Effector CD4-positive, alpha-beta T cell (primary cell): ENCODE measurements at regions not wholly inside any gene's neighbourhood (a gene's known extent, or its start where the extent isn't known, plus 50 kb on each side); places are given as distances from the start of the nearest gene placed in this dataset.

ENCODE experiments used
- DNase-seq: peaks from one replicate; pipeline ENCODE4 v3.0.0-alpha.2; 2020

DNA sequence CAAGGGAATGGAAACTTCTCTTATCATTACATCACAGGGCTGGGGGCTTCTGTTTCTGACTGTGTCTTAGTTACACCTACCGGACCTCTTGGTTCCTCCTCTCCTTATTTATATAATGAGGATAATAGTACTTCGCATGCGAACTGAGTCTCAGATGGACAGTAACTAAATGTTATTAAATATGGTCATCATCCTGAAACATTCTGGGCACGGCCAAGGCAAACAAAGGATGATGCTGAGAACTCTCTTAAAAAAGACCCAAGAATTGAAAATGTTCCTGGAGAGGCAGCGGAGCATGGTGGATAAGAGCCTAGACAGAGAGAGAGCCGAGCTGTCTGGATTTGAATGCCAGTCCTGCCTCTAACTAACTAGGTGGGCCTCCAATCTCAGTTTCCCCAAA lies 119.8 kb upstream of the SASH1 start:
- no peak for DNase-seq

DNA sequence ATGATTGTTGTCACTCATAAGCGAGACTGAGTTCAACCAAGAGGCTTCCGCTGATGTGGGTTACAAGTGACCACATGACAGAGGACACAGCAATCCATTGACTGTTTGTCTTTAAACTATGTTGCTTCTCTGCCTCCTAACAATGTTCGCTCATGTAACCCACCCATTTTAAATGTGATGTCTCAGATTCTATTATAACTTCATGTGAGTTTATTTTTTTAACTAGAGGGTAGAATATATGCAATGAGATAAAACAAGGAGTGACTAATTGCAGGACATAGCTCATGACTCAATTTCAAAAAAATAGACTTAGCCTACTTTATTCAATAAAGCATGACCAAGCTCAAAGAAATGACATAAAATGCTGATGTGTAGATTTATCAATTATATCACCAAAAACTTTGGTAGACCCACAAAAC lies 119.2 kb upstream of the SASH1 start:
- DNase-seq: no peak

DNA sequence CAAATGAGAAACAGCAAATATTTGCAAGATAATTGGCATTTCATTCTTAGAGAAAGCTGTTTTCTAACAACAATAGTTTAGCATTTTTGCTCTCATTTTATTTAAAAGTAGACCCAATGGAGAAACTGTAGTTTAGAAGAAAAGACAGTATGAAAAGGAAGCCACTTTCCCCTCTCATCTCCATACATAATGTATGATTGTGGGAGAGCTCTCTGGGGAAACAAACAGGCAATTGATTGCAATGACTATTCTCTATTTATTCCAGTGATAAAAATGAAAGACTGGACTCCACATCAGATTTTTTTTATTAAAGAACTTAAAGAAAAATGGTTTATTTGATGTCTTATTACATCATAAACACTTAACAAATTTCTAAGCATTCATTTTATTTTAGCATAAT lies 116.8 kb upstream of the SASH1 start:
- no peak for DNase-seq

DNA sequence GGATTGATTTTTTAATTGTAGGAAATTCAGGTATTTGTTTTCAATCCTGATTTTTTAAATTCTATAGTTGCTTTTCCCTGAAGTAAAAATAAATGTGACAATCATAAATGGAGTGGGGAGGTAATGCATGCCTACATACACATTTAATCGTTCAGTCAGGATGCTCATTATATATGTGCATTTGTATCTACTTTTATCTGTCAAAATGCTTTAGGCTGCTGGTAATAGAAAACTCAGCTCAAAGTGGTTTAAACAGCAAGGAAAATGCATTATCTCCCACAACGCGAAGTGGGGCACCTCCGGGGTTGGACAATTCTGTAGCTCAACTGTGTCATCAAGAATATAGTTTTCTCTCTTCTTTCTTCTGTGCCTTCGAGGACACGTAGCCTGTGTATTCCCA lies 116.4 kb upstream of the SASH1 start:
- no peak for DNase-seq

DNA sequence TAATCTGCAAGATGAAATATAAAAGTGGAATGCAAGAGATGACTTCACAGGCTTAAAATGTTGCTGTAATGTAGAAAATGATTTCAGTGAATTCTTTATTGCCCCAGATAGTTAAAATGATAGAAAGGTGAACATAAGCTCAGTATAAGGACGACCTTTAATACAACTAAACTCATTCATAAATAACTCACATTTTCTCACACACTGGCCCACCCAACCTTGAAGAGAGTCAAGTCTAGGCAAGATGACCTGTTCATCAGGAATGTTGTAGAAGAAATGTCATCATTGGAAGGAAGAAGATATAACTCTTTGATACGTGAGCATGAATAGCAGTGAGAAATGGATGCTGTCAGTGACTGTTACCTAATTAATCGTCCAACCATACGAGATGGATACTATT lies 111.1 kb upstream of the SASH1 start:
- no peak for DNase-seq

DNA sequence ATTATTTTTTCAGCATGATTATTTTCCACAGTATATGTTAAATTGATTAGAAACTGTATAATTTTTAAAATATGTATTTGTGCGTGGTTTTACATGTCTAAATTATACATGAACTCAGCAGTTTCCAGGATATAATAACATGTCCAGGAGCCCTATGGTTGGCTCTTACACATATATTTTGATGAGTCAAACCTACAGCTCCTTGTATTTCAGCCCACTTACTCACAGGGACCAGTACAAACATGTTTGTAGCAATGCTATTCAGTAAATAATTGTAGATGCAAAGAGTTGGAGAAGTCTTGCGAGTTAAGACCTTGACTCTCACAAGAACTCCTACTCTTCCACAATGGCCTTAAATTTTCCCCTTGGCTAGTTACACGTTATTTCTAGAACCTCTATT lies 107.2 kb upstream of the SASH1 start:
- DNase-seq: no peak

DNA sequence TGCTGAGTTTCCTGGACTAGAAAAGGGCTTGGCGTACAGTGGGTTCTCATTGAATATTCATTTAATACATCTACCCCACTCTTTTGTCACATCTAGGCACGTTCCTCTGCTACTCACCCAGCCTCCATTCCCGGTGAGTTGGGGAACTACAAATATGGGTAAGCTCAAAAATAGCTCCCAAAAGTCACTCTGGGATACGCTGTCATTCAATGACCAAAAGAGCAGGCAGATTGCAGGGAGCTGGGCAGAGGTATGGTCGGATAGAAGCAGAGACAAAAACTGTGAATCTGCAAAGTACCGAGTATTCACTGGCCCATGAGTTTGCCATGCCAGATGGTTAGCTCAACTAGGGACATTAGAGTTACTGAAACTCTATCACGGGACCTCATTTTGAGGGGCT lies 103.9 kb upstream of the SASH1 start:
- DNase-seq: no peak

DNA sequence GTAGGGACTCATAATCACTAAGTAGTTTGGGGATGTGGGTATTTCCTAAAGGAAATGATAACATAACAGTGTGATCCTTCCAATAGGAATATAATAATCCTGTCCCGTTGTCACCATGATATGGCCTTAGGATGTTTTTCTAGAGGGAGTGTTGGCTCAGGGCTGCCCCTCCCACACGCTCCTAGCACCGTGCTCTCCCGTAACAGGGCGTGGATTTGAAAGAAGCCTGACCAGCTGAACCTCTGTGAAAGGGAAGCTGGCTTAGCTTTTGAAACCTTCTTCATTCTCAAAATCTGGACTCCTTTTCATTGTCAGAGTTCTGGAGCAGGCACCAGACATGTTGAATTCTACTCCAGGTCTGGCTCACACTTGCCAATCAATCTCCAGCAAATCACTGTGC lies 103.4 kb upstream of the SASH1 start:
- DNase-seq: no peak

DNA sequence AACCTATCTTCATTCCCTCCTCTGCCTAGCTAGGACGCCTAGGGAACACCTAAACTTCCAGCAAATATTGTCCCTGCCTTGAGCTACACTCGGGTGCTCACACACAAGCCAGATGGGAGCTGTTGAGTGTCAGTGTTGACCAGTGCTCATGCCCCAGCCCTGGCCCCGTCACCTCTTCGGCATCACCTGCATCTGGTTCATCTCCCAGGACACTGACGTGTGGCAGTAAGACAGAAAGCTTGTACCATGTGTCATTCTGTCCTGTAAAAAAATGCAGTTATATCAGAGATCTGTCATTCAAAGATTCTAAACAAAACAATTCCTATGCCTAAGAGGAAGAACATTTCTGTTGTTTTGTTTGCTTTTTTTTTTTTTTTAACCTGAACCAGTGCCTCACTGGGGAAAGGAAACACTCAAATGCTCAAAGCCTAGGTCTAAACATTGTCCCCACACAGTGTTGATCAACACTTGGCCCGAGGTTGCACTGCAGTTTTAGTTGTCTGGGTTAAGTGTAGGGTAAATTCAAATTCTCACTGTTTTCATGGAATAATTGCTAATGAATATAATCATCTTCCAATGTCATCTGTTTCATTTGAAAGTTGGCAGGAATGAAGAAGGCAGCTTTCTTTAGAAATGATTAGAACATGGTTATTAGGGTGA lies 102.7 kb upstream of the SASH1 start:
- DNase-seq: no peak

DNA sequence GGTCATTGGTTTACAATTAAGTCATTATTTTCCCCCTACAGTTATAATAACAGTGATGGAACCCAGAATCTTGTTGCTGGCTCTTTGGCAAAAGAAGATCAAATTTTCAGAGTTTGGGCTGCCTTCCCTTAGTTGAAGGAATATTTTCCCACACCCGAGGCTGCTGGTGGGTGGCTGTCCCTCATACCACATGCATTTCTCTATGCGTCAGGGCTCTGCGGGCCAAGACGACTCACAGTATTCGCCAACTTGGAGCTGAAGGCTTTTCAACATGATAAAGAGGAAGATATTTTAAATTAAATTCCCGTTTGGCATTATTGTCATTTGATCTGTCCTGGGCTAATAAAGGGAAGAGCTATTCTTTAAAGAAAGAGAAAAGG lies 102.2 kb upstream of the SASH1 start:
- no peak for DNase-seq

DNA sequence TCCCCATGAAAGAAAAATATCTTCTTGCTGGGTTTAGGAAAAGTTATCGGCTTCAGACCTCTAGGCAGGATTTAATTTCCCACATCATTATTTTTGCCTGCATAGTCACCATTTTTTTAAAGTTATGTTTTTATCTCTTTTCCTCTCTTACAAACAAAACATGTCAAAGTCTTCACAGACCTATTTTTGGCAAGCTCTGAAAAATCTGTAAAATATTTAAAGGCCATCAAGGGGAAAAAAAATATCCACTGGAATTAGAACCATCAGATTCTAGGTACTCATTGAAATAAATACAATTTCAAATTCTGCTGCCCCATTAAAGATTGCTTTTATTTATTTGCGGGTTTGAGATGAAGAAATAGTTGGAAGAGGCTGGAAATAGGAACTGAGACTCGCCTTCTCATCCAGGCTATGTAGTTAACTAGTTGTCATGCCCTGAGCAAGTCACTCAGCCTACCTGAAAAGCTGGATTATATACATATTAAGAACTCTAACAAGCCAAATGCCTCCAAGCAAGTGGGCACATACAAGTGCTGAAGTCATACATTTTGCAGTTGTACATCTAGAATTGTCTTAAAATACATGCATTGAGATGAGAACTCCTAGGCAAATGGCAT lies 101.7 kb upstream of the SASH1 start:
- DNase-seq: no peak

DNA sequence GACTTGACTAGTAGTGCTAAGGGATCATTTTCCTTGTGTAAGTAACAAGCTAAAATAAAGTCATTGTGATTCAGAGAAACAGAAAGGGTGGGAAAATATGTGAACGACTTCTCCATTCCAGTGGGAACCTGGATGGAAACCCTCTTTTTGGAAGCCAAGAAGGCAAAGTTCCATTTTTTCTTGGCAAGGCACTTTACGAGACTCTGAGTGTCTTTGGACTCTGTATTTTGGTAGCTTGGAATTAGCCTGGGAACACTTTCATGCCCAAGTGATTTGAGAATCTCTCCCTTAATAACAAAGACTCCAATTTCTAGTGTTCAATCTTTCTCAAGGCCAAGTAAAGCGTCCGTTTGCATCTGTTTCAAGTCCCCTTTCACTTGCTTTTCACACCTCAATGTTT lies 100.5 kb upstream of the SASH1 start:
- no peak for DNase-seq

DNA sequence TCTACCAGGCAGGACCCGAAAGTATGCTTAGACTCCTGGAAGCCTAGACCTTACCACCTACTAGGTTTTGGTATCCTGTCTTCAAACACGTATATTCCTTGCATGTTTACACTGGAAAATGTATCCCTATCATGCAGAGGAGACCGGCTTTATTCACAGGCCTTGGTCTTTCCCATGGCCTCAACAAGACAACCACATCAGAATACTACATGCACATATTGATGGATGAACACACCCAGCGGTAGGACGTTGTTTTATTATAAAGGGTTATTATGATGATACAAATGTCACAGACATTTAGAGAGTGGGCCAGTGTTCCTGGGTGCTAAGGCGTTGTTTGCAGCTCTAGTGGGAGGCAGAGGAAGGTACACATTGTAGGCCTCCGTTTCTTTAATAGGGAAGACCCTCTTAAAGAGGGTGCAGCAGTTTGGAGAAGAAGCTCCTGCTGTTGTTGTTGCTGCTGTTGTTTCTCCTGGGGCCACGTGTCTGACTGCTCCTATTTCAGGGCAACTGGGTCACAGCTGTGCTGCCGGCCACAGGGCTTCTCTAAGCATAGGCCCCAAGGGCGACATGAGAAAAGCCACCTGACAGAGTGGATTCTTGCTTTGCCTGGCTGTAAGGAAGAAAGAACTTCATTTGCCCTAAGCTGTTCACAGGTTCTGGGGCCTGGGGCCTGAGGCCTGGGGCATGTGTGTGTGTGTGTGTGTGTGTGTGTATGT lies 98.3 kb upstream of the SASH1 start:
- no peak for DNase-seq

DNA sequence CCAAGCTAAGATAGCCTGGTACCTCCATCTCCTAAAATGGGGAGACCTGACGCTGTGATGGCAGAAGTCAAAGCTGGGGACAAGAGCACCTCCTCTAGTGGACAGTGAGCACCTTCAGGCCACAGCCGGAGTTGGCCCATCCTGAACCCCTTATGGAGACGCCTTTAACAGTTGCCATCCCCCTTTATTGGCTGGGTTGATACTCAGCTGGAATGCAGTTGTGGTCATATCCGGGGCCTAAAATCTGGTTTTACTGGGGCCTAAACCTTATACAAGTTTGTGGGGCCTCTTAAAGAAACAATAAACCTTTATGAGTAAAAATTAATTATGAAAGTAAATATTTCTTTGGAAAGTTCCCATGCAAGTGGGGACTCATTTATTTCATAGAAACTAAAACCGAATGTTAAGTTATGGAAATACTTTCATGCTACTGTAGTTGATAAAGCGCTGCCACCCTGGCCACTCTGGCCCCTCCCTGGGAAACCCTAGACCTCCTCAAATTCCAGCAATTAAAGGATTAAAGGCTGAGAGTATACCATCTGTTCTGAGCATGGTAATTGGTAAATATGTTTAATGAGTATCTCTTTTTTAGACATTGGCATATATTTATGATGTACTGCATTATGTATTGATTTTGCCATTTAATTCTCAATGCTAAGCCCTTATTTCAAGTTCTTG lies 95.1 kb upstream of the SASH1 start:
- no peak for DNase-seq

DNA sequence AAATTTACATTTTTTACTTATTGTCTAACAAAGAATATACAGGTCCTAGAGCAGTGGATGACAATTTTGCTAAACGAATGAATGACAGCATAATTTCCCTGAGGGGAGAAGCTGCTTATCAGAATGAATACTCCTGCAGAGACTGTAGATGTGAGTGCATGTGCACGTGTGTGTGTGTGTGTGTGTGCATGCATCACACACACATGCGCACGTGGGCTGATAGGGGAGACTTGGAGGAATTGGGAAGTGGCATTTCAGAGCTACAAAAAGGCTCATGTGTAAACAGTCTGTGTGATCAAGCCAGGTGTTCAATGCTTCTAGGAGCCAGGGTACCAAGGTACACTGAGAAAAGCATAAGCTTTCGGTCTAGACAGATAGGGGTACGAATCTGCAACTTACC lies 93.5 kb upstream of the SASH1 start:
- no peak for DNase-seq

DNA sequence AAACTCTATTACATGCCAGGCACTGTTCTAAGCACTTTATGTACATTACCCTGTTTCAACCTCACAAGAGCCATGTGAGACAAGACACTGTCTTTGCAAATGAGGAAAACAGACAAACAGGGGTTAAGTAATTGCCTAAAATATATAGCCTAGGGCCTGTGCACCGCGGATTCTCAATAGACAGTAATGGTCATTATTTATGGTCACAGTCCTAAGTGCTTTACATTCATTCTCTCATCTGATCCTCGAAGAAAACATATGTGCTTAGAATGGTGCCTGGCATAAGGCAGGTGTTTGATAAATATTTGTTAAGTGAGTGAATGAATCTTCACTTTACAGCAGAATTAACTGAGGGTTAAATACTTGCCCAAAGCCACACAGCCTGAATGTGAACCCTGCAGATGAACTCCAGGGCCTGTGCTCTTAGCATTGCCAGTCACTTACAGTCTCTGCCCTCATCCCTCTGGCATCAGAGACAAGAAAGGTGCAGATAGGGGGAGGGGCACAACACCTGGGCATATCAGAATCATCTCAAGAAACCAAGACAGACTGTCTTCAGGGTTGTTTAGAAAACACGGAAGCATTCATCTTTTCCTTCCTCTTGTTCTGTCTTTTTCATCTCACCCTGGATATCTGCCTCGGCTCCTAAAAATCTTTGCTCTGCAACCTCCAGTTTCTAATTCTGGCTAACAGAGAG lies 92.8 kb upstream of the SASH1 start:
- DNase-seq: no peak

DNA sequence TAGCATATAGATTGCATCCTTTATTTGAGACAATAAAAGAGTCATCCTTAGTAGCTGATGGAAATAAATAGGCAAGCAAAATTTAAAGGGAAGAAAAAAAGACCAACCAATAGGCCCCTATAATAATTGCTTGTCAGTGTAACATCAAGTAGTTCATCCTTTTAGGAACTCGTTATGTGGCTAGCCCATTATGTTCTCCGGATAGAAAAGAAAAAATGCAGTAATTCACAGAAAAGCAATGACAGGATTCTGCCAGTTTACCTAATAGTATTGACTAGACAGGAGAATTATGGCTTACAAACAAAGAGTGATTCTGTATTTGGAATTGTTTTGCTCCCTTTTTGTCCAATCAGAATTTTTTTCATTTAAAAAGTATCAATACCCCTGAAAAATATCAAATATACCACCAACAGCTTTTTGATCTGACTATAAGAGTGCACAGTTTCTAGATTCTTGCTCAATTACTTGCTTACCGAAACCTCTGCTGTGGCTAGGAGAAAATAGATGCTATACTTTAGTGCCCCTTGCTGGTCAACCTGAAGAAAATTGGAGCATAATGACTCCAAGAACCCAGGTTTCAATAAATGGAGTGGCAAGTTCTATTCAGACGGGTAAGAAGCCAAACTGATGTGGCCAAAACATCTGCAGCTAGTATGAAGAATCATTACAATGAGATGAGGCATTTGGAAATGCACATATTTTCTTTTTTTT lies 91.5 kb upstream of the SASH1 start:
- no peak for DNase-seq

DNA sequence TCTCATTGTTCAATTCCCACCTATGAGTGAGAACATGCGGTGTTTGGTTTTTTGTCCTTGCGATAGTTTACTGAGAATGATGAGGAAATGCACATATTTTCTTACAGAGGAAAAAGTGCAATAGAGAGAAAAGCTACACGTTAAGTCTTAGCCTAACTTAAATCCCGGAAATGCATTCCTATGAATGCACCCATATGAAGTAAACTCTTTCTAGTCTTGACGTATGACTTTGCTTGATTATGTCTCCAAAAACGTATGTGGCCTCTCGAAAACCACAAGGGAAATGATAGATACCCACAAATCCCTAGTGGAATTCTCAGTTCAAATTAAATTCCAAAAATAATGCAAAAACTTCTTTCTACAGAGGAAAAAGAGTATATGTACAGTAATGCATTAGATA lies 90.7 kb upstream of the SASH1 start:
- DNase-seq: no peak

DNA sequence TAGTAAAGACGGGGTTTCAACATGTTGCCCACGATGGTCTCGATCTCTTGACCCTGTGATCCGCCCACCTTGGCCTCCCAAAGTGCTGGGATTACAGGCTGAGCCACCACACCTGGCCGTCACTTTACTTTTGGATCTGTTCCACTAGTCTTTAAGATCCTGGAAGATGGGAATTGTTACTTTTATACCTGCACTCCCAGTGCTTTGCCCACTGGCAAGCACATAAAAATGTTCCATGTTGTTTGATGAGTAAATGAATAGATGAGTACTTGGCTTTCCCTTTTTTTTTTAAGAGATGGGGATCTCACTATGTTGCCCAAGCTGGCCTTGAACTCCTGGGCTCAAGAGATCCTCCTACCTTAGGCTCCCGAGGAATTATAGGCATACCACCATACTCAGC lies 84.8 kb upstream of the SASH1 start:
- DNase-seq: no peak

DNA sequence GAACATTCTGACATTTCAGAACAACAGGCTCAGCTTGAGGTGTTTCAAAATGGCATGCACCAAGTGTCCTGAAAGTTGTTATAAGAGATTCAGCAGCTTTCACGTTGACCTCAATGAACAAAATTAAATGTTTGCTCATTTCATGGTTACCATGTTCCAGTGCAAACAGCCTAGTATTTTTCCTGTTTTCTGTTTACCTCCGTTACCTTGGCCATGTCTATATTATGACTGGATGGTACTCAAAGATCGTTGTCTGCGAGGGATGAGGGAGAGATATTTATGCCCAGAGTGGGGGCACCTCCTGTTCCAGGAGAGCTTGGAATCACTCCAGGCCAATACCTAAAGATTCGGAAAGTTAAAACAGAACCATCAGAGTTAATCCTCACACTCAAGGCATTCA lies 83.8 kb upstream of the SASH1 start:
- DNase-seq: no peak

DNA sequence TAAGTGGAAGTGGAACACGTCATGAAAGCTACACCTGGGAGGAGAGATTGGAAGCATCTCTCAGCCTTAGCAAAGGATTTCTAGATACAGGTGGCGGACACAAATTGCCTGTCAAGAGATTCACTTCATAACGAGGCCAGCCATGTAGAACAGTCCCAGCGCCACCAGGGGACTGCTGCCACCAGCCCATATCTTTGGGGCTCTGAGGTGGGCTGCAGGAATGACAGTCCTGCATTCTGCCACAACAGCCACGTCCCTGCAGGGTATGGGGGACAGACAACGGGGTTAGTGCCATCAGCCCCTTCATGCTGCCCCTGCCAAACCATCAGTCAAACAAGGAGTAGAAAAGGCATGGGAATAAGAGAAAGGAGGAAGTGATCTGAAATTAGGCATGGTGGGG lies 81.2 kb upstream of the SASH1 start:
- DNase-seq: no peak

DNA sequence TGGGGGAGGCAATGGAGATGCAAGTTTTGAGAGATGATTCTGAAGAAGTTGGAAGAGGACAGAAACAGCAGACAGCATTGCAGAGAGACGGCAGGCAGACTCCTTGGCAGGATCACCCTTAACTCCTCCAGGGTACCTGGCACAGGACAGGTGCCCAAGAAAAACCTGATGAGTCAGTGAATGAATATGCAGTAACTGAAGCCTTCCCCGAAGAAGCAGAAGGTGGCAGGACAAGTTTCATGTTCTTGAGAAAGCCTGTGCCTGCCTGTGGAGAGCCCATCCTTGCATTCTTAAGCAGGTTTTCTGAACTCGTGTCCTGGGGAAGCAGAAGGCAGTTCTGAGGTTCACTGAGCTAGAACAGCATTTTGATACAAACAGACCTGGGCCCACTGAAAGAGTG lies 79.6 kb upstream of the SASH1 start:
- DNase-seq: no peak

DNA sequence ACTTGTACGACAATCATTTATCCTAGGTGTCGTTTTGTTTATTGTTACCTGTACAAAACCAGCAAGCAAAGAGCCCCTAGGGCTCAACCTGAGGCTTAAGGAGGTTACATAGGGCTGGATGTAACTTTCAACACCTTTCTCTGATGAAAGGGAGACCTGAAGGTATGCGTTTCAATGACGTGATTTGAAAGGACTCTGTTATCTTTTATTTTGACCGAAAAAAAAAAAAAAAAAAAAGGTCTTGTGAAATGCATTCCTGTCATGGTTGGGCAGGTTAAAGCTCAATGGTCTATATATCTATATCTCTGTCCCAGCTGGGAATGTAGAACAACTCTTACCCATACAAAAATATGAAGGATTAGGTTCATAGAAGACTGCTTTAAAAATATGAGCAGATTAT lies 78.7 kb upstream of the SASH1 start:
- no peak for DNase-seq
